Thyroid gland (tissue), 4 donors: ENCODE measurements at regions not wholly inside any gene's neighbourhood (a gene's known extent, or its start where the extent isn't known, plus 50 kb on each side); places are given as distances from the start of the nearest gene placed in this dataset.

ENCODE experiments used
- CTCF ChIP-seq, 6 experiments: fragments of 200-600 bp in 3 of 6; fragments of 450-650 bp in 3 of 6; sonication (generic) in 3 of 6; IDR thresholded peaks; one replicate each; pipeline ENCODE4 v1.5.1; 2016 to 2019; ENCODE audit warnings: antibody characterized with exemption in 6 of 6, mild to moderate bottlenecking in 2 of 6, inconsistent platforms in 1 of 6, moderate library complexity in 1 of 6
- POLR2A ChIP-seq, 2 donors: fragments of 450-650 bp; IDR thresholded peaks; one replicate each; pipeline ENCODE4 v1.6.1; 2017; ENCODE audit warnings: antibody characterized with exemption in 2 of 2, mild to moderate bottlenecking in 2 of 2, moderate library complexity in 1 of 2

DNA sequence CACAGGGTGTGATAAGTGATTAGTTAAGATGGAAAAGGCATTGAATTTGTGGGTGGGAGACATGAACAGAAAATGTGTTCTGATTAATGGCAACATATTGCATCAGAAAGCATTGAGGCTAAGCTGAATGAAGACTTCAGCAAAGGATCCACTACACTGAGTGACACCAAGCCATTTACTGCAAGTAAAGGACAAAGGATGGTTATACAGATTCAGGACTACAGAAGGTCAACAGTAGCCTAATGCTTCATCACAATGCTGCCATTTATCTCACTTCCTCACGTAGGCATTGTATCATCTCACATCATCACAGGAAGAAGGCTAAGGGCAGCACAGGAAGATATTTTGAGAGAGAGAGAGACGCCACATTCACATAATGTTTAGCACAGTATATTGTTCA, 398.2 kb downstream of the COL12A1 start:
- TF ChIP-seq CTCF (IDR thresholded peaks at IDR 0.05), result no peak
- TF ChIP-seq POLR2A (IDR thresholded peaks at IDR 0.05), result no peak
